ENCODE measurements at regions not wholly inside any gene's neighbourhood (a gene's known extent, or its start where the extent isn't known, plus 50 kb on each side); places are given as distances from the start of the nearest gene placed in this dataset.

DNA sequence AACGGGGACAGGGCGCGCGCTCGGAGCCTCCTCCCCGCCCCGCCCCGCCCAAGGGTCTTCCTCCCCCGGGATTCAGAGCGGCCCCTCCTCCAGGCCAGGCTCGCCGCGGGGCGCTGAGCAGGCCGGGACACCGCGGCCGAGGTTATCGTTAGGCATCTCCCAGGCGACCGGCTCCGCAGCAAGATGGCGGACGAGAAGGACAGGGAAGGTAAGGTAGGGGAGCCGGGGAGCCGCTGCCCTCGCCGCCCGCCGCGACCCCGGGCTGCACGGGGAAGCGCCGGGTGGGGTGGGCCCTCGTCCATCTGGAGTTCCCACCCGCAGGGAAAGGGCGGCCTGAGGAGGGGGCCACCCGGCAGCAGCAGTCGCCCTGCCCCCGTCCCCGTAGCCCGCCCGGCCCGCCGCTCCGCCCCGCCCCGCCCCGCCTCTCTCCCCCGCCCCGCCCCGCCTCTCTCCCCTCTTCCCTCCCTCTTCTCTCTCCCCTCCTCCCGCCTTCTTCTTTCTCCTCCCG, 105.9 kb upstream of the HNRNPU start:
- peak; percentile 77 for DNase-seq

DNA sequence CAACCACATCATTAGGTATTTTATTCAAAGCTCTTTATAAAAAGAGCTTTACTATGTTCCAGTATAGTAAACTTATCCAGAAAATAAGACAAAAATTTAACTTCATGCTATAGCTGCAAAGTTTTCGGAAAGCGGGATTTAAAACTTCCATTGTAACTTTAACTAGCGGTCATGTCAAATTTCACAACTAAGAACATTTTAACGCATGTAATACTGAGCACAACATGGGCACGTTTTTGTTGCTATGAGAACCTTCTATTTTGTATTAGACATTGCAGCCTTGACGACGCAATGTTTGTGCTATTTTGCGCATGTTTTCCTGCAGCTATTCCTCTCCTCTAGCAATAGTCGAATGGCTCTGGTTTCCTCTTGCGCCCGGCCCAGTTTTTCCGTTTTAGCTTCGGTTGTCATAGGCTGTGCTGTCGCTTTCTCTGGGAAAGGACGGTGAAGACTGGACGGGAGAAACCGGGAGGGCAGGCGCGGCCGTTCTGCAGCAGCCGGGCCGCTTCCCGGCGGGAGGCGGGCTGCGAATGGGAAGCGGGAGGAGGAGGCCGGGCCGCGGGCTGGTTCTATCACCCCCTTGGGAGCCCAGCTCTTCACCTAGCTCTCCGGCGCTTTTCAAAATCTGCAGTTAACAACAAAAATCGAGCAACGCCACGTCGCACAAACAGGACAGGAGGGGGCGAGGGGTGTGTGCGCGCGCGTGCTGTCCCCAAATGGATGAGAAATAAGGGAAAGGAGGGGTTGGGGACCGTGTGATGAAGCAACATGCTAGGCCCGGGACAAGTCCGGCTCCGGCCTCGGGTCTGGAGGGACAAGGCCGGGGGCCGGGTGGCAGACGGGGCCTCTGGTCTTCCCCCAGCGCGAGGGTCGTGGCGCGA, 105.3 kb upstream of the HNRNPU start:
- peak; percentile 65 for DNase-seq

DNA sequence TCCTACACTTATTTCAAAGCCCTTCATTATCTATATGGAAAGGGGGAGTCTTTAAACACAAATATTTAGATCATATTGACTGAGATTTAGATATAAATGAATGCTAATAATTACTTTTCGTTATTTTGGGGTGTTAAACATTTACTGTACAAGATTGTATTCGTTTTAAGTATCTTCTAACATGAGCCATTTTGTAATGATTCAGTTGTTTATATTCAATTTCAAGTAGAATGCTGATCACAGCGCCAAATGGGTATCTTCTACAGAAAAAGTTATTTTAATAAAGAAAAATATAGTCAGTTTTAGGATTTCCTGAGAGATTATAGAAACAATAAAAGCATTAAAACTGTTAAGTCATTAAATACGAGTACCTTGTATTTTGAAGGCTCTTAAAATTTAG, 104.5 kb upstream of the HNRNPU start:
- DNase-seq = no peak

DNA sequence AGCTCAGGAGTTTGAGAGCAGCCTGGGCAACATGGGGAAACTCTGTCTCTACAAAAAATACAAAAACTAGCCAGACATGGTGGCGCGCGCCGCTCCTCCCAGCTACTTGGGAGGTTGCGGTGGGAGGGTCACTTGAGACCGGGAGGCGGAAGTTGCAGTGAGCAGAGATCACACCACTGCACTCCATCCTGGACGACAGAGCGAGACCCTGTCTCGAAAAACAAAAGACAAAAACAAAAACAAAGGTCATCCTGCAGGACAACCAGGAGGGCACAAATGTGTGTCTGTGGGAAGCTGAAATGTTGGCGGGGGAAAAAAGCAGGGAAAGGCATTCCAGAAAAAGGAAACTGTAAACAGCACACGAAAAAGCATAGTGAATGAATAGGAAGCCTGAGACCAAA, 104.1 kb upstream of the HNRNPU start:
- DNase-seq = no peak

DNA sequence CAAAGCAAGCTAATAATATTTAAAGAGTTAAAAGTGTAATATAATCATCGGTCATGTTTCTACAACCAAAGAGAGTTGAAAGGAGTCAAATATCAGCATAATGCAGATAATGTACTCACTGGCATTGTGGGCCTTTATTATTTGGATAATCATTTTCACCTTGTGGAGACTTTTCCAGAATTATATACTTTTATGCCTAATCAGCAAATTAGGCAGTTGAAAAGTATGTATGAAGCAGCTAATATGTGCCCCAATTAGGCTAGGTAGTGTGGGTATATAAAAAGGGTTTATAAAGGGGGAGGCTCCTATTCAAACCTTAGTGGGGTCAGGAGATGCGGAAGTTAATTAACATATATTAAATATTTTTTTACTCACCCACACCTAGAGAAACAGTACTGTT, 102.8 kb upstream of the HNRNPU start:
- DNase-seq = no peak

DNA sequence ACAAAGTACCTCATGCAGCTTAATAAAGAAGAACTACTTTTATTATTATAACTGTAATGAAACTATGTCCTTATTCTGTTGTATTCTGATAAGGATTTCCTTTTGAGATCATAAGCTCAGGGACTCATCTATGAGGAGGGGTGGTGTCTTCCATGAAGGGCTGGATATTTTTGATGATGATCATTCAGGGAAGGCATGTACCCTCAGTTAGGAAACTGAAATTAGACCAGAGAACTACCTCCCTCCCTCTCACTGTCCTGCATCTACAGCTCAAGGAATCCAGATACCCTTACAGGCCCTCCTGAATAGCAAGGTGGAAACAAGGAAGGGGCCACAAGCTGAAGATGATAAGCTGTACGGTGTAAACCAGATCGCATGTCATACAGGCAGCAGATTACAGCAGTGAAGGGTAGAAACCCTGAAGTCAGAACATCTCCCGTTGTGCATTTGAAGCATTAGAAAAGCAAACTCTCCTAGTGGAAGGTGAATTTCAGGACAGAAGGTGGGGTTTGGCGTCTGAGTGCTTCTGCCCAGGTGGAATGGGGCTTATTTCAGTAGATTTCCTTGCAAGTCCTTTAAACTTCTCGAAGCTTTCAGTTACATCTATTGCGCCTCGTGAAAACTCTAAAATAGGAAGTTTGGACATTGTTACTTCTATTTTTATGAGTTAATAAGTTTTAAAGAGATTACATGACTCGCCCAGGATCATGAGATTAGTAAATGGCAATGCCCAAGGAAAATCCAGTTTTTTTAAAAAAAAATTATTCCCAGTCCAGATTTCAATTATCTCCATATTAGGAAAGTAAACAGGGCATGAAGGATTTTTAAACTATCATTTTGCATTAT, 101.1 kb upstream of the HNRNPU start:
- DNase-seq = no peak

DNA sequence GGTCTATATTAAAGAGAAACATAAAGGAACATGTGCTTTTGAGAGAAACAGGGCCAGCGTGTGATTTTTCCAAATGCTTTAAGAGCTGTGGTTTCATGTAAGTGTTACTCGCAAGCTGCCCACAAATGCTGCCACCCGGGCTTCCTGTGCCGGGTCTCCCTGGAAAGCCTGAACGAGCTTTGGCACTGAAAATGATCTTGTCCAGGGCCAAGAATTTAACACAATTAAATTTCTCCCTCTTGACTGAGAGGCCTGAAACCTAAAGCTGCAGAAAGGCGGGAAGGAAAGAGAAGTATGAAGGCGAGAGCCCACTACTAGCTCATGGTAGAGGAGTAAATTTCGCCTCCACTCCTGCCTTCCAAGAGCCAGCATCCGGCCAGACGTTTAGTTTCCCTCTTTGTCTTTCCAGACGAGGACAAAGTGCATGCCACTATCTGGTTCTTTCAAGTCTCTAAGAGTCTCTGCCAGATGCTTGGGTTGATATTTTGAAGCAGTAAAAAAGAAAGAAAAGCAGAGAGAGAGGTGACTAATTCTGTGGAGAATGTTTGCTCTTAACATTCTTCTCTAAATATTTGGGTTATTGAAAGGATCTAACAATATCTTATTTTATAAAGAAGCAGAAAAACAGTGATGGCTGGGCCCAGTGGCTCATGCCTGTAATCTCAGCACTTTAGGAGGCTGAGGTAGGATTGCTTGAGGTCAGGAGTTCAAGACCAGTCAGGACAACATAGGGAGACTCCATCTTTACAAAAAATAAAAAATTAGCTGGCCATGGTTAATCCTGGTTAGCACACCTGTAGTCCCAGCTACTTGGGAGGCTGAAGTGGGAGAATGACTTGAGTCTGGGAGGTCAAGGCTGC, 100.0 kb upstream of the HNRNPU start:
- DNase-seq = peak; percentile 38

DNA sequence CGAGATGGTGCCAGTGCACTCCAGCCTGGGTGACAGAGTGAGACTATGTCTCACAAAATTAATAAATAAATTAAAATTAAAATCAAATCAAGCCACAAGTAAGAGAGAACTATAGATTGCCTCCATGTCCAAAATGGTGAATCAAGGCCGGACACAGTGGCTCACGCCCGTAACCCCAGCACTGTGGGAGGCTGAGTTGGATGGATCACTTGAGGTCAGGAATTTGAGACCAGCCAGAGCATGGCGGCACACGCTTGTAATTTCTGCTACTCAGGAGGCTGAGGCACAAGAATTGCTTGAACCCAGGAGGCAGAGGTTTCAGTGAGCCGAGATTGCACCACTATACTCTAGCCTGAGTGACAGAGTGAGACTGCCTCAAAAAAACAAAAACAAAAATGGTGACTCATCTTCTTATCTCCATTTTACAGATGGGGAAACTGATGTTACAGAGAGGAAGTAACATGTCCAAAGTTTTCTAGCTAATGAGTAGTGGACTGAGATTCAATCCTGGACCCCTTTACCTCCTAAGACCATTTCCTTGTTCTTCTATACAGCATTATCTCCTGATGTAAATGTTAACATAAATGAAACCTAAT, 99.0 kb upstream of the HNRNPU start:
- DNase-seq = no peak

DNA sequence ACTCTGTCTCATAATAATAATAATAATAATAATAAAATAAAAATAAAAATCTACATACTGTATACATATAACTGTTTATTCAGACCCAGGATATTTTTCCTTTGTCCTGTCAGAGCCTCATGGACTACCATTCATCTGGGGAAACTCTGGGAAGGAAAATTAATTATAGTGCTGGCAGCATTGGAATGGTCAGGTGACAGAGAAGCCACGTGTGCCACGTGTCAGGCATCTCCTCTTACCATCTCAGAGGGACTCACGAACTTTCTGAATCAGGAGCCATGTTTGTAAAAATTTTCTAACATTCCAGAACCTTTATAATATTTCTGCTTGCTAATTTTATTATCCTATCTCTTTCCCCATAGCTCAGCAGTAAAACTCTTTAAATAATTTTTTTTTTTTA, 97.8 kb upstream of the HNRNPU start:
- no peak for DNase-seq

DNA sequence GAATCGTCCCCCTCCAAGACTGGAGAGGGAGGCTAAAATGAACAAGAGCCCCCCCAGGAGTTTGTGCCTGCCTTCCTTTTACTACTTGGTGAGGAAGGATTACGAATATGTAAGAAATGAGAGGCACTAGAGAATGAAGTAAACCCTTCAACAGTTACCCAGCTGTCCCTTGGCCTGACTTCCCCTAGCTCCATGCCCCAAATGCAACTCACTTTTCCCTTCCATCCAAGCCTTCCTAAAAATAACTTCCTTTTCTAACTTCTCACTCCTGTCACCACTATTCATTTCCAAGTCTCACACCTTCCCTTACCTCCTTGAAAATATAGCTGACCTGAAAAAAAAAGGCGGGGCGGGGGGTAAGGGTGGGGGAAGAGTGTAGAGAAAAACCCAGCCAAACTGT, 96.6 kb upstream of the HNRNPU start:
- DNase-seq = no peak

DNA sequence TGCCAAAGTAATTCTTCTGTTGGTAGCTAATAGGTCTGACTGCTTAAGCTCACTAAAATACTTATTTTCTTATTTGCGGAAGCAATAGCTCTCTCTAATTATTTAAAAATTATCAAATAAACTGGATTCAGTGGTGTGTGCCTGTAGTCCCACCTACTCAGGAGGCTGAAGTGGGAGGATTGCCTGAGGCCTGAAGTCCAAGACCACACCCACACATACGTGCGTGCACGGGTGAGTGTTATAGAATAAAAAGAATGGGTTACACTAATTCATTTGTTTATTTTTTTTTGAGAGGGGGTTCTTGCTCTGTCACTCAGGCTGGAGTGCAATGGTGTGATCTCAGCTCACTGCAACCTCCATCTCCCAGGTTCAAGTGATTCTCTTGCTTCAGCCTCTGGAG, 94.2 kb upstream of the HNRNPU start:
- DNase-seq = no peak

DNA sequence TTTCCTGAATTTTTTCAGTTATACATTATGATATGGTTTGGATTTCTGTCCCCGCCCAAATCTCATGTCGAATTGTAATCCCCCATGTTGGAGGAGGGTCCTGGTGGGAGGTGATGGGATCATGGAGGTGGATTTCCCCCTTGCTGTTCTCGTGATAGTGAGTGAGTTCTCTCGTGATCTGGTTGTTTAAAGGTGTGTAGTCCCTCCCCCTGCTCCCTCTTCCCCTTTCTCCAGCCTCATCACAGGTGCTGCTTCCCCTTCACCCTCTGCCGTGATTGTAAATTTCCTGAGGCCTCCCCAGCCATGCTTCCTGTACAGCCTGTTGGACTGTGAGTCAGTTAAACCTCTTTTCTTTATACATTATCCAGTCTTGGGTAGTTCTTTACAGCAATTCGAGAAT, 93.2 kb upstream of the HNRNPU start:
- DNase-seq = no peak

DNA sequence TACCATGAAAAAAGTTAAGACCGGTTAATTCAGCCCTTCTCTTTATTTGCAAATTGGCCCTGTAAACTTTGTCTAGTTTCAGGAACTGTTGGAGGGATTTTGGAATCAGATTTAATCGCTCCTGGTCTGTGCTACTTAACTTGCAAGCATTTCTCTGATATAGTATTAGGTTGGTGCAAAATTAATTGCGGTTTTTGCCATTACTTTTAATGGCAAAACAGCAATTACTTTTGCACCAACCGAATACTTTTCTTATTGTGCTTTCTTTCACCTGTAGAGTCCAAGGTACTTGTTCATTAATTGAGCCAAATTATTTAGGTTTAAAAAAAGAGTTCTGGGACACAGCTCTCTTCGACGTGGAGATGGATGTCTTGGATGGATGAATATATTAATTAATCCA, 92.8 kb upstream of the HNRNPU start:
- DNase-seq = no peak

DNA sequence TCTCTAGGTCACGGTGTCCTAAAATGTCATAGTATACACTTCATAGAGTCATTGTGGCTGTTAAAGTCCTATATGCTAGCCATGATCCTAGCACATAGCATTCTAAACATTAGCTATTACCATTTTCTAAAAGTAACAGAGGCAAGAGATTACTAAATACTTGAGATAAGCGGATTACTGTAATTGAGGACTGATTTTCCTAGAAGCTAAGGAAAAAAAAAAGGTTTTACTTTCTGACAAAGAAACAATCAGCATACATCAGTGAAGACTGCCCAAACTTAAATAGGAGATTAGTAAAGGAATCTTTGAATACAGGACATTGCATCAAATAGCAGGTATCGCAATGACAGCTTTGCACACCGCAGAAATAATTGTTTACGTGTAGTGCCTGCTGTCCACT, 91.3 kb upstream of the HNRNPU start:
- DNase-seq = no peak

DNA sequence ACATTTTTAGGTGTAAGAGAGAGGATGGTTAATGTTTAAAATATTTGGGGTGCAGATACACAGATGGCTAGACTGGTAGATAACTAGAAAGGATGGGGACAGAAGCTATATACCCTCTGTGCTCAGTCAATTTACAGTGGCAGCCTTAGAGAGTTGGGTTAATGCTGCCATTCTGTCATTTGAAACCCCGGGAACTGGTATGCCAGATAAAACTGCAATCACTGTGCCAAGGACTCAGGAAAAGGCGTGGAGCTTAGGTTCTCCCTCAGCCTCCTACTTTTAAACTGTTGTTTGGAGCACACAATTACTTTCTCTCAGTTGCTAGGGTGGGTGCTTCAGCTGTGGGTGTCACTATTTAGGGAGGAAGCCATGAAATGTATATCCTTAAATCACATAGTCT, 90.0 kb upstream of the HNRNPU start:
- DNase-seq = no peak

DNA sequence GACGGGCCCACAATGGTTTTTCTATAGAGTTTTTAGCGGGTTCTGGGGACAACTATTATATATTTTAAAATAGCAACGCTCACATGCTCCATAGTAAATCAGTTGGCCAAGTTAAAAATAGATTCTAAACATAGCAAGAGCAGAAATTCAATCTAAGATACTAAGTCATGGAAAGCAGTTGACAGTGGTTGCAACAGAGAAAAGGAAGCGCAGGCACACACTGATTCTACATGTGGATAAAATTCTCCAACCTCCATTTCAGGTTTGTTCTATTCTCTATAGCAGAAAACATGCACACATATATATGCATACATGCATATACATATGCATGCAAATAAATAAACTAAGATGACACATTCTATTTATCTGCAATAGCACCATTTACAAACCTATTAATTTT, 89.6 kb upstream of the HNRNPU start:
- DNase-seq = no peak

DNA sequence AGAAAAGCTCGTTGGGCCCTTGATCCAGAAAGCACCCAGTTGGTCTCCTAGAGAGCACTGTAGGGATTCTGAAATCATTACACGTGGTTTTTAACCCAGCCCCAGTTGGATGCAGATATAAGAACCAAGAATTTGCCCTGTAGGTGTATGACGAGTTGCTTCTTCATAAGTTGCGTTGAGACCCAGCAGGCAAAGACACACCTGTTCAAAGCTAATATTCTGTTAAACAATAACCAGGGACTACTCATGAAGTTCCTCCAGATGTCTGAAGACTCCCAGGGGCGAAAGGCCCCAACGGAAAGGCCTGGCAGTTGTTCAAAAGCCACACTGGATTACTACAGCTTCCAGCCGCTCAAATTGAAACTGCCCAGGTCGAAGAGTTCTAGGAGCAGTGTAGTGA, 88.6 kb upstream of the HNRNPU start:
- no peak for DNase-seq

DNA sequence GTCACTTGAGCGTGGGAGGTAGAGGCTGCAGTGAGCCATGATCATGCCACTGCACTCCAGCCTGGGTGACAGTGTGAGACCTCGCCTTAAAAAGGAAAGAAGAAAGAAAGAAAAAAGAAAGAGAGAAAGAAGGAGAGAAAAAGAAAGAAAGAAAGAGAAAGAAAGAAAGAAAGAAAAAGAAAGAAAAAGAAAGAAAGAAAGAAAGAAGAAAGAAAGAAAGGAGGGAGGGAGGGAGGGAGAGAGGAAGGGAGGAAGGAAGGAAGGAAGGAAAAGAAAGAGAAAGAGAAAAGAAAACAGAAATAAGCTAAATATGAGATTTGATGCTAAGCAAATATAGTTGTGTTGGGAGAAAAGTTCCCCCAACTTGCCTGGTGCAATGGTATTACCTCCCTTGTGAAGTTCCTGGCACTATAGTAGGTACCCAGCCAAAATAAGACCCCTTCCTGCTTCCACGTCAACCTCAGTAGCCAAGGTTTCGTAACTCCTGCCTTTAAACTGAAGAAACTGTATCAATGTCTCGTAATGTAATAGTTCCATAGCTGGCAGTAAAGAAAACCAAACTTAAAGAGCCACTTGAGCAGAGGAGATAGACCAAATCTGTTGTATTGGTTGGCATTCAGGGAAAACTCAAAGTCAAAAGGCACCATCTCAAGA, 88.1 kb upstream of the HNRNPU start:
- no peak for DNase-seq

DNA sequence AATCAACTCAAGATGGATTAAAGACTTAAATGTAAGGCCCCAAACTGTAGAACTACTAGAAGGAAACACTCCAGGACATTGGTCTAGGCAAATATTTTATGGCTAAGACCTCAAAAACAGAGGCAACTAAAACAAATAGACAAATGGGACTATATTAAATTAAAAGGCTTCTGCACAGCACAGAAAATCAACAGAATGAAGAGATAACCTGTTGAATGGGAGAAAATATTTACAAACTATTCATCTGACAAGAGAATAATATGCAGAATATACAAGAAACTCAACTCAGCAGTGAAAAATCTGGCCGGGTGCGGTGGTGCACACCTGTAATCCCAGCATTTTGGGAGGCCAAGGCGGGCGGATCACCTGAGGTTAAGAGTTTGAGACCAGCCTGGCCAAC, 84.1 kb upstream of the HNRNPU start:
- no peak for DNase-seq

DNA sequence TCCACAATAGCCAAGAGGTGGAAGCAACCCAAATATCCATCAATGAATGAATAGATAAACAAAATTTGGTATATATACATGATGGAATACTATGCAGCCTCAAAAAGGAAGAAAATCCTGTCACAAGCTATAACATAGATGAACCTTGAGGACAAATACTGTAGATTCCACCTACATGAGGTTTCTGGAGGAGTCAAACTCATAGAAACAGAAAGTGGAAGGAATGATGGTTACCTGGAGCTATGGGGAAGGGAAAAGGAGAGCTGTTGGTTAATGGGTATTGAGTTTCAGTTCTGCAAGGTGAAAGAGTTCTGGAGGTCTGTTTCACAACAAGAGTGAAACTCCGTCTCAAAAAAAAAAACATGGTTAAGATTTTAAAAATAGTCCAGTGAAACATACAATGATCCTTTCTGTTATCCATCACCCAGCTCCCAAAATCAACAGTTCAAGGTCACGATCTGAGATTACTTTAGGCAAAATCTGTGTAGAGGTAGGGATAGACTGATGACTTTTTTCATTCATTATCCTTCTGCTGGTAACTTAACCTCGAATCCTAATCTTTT, 80.8 kb upstream of the HNRNPU start:
- DNase-seq = no peak

DNA sequence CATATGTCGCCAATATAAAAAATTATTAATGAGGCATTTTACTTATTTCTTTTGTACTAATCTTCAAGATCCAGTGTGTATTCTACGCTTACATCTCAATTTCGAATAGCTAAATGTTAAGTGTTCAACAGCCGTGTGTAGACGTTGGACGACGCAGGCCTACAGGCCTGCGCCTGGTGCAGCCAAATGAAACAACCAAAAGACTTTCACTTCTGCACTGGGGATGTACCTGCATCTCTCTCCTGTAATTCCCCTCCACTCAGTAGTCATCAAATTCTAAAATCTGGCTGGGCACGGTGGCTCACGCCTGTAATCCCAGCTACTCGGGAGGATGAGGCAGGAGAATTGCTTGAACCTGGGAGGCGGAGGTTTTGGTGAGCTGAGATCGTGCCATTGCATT, 76.8 kb upstream of the HNRNPU start:
- no peak for DNase-seq

DNA sequence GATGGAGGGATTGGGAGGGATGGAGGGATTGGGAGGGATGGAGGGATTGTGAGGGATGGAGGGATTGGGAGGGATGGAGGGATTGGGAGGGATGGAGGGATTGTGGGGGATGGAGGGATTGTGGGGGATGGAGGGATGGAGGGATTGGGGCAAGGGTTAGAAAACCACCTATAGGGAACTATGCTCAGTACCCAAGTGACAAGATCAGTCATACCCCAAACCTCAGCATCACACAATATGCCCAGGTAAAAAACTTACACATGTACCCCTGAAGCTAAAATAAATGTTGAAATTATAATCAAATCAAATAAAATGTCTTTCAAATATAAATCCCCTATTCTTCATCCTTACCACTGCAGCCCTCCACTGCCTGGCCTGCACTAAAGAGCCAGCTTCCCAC, 72.8 kb upstream of the HNRNPU start:
- no peak for DNase-seq

Measured in stimulated activated CD8-positive, alpha-beta memory T cell treated with anti-CD3 and anti-CD28 coated beads, Interleukin-4, amount 100 ng/mL, for 48 hours (primary cell).